ENCODE measurements at regions not wholly inside any gene's neighbourhood (a gene's known extent, or its start where the extent isn't known, plus 50 kb on each side); places are given as distances from the start of the nearest gene placed in this dataset.
A peak's percentile ranks its signal among the peaks of the same experiment; 100 is the strongest.

DNA sequence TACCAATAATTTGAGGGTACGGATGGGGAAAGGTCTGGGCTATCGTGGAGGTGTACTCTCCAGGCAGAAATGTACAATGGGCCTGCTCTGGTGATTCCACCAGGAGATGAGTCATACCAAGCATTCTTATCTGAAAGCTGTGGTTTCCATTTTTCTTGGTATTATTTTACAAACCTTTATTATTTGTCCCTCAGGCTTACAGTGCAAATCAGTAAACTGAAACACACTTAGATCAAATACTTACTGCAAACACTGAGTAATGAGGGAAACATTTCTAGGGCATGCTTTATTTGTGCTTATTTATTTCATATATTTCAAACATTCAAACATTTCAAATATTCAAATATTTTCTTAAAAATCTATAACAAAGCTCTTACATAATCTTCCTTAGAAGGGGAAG is 319.8 kb downstream of the RND3 start (continued):
- TF ChIP-seq, protein P1, sequence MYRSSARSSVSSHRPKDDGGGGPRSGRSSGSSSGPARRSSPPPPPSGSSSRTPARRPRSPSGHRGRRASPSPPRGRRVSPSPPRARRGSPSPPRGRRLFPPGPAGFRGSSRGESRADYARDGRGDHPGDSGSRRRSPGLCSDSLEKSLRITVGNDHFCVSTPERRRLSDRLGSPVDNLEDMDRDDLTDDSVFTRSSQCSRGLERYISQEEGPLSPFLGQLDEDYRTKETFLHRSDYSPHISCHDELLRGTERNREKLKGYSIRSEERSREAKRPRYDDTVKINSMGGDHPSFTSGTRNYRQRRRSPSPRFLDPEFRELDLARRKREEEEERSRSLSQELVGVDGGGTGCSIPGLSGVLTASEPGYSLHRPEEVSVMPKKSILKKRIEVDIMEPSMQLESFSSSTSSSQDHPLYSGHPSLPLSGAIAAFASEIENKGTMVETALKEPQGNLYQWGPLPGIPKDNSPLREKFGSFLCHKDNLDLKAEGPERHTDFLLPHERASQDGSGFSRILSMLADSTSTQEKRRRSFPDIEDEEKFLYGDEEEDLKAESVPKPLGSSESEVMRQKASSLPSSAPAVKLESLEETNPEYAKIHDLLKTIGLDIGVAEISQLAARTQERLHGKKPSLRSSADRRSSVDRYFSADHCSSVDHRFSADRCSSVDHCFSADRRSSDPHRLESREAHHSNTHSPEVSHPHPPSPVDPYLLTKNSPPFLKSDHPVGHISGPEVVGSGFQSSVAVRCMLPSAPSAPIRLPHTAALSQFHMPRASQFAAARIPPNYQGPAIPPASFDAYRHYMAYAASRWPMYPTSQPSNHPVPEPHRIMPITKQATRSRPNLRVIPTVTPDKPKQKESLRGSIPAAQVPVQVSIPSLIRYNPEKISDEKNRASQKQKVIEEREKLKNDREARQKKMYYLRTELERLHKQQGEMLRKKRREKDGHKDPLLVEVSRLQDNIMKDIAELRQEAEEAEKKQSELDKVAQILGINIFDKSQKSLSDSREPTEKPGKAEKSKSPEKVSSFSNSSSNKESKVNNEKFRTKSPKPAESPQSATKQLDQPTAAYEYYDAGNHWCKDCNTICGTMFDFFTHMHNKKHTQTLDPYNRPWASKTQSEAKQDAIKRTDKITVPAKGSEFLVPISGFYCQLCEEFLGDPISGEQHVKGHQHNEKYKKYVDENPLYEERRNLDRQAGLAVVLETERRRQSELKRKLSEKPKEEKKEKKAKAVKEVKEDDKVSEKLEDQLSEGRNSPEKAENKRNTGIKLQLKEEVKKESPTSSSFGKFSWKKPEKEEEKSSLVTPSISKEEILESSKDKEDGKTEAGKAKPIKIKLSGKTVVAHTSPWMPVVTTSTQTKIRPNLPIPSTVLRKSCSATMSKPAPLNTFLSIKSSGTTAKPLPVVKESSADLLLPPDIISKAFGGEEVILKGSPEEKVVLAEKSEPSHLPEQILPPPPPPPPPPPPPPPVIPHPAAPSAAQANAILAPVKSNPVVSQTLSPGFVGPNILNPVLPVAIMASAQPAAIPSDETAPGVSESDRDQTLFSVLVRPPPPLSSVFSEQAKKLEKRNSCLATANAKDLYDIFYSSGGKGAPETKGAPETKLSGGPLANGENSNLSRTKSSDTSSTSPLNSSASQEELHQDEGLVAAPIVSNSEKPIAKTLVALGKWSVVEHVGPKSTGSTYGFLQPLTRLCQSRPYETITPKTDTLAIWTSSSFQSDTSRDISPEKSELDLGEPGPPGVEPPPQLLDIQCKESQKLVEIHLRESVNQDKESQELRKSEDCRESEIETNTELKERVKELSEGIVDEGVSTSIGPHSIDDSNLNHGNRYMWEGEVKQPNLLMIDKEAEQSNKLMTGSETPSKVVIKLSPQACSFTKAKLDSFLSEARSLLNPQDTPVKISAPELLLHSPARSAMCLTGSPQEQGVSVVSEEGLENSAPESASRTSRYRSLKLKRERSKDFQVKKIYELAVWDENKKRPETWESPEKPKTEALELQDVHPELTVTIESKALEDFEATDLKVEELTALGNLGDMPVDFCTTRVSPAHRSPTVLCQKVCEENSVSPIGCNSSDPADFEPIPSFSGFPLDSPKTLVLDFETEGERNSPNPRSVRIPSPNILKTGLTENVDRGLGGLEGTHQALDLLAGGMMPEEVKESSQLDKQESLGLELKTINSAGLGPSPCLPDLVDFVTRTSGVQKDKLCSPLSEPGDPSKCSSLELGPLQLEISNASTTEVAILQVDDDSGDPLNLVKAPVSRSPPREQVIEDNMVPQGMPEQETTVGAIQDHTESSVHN (IDR thresholded peaks at IDR 0.05; ENCODE audit: borderline replicate concordance in 1 of 2, low read depth in 1 of 2), result no peak
- TF ChIP-seq, protein P2, sequence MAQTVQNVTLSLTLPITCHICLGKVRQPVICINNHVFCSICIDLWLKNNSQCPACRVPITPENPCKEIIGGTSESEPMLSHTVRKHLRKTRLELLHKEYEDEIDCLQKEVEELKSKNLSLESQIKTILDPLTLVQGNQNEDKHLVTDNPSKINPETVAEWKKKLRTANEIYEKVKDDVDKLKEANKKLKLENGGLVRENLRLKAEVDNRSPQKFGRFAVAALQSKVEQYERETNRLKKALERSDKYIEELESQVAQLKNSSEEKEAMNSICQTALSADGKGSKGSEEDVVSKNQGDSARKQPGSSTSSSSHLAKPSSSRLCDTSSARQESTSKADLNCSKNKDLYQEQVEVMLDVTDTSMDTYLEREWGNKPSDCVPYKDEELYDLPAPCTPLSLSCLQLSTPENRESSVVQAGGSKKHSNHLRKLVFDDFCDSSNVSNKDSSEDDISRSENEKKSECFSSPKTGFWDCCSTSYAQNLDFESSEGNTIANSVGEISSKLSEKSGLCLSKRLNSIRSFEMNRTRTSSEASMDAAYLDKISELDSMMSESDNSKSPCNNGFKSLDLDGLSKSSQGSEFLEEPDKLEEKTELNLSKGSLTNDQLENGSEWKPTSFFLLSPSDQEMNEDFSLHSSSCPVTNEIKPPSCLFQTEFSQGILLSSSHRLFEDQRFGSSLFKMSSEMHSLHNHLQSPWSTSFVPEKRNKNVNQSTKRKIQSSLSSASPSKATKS (CRISPR knock-in tag; IDR thresholded peaks at IDR 0.05), result no peak
- TF ChIP-seq, protein P3, sequence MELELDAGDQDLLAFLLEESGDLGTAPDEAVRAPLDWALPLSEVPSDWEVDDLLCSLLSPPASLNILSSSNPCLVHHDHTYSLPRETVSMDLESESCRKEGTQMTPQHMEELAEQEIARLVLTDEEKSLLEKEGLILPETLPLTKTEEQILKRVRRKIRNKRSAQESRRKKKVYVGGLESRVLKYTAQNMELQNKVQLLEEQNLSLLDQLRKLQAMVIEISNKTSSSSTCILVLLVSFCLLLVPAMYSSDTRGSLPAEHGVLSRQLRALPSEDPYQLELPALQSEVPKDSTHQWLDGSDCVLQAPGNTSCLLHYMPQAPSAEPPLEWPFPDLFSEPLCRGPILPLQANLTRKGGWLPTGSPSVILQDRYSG (tag; conservative IDR thresholded peaks at IDR 0.05; ENCODE audit: low read depth), result 0 out of 2 replicates have a peak, but pooled peaks have one; percentile 46
- TF ChIP-seq SPI1 (IDR thresholded peaks at IDR 0.05; ENCODE audit: borderline replicate concordance, low read depth, low read length) (no peak), ZFP1 (CRISPR knock-in tag; IDR thresholded peaks at IDR 0.05) (no peak), FIP1L1 (IDR thresholded peaks at IDR 0.05; ENCODE audit: low read depth, low read length, poor library complexity, severe bottlenecking) (no peak), TRIM24 (IDR thresholded peaks at IDR 0.05) (no peak), ZNF830 (CRISPR knock-in tag; IDR thresholded peaks at IDR 0.05) (no peak)
- TF ChIP-seq, protein P4, sequence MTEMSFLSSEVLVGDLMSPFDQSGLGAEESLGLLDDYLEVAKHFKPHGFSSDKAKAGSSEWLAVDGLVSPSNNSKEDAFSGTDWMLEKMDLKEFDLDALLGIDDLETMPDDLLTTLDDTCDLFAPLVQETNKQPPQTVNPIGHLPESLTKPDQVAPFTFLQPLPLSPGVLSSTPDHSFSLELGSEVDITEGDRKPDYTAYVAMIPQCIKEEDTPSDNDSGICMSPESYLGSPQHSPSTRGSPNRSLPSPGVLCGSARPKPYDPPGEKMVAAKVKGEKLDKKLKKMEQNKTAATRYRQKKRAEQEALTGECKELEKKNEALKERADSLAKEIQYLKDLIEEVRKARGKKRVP (CRISPR knock-in tag; IDR thresholded peaks at IDR 0.05), result 0 out of 2 replicates have a peak, but pooled peaks have one; percentile 30
- TF ChIP-seq, protein P5, sequence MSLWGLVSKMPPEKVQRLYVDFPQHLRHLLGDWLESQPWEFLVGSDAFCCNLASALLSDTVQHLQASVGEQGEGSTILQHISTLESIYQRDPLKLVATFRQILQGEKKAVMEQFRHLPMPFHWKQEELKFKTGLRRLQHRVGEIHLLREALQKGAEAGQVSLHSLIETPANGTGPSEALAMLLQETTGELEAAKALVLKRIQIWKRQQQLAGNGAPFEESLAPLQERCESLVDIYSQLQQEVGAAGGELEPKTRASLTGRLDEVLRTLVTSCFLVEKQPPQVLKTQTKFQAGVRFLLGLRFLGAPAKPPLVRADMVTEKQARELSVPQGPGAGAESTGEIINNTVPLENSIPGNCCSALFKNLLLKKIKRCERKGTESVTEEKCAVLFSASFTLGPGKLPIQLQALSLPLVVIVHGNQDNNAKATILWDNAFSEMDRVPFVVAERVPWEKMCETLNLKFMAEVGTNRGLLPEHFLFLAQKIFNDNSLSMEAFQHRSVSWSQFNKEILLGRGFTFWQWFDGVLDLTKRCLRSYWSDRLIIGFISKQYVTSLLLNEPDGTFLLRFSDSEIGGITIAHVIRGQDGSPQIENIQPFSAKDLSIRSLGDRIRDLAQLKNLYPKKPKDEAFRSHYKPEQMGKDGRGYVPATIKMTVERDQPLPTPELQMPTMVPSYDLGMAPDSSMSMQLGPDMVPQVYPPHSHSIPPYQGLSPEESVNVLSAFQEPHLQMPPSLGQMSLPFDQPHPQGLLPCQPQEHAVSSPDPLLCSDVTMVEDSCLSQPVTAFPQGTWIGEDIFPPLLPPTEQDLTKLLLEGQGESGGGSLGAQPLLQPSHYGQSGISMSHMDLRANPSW (CRISPR knock-in tag; IDR thresholded peaks at IDR 0.05), result no peak

All from K562 (cell line).